GM12878 (cell line): ENCODE measurements at regions not wholly inside any gene's neighbourhood (a gene's known extent, or its start where the extent isn't known, plus 50 kb on each side); places are given as distances from the start of the nearest gene placed in this dataset.

ENCODE experiments used
- HCFC1 ChIP-seq: fragments of 150-350 bp; IDR thresholded peaks from 2 replicates; pipeline ENCODE4 v1.6.1; 2014; ENCODE audit warnings: low read length
- KLF5 ChIP-seq: fragments of 450-650 bp; IDR thresholded peaks from 2 replicates; pipeline ENCODE4 v1.6.1; 2014; ENCODE audit warnings: mild to moderate bottlenecking; ENCODE audit not compliant: partially characterized antibody
- NBN ChIP-seq: fragments of 450-650 bp; IDR thresholded peaks from 2 replicates; pipeline ENCODE4 v1.6.1; 2016
- TAF1 ChIP-seq: IDR thresholded peaks from 2 replicates; pipeline ENCODE4 v1.6.1; 2011; ENCODE audit warnings: mild to moderate bottlenecking, low read depth, low read length, borderline replicate concordance
- ZZZ3 ChIP-seq: IDR thresholded peaks from 2 replicates; pipeline ENCODE4 v1.6.1; 2011; ENCODE audit warnings: low read depth; ENCODE audit not compliant: control insufficient read depth, insufficient read length
- TF ChIP-seq, protein P1 (sequence below): fragments of 450-650 bp; IDR thresholded peaks from 2 replicates; pipeline ENCODE4 v1.6.1; 2018; ENCODE audit warnings: borderline replicate concordance, mild to moderate bottlenecking; ENCODE audit not compliant: partially characterized antibody
- TF ChIP-seq, protein P2 (sequence below): fragments of 450-650 bp; IDR thresholded peaks from 2 replicates; pipeline ENCODE4 v1.6.1; 2017; ENCODE audit warnings: mild to moderate bottlenecking, moderate library complexity
- TF ChIP-seq, protein P3 (sequence below): IDR thresholded peaks from 2 replicates; pipeline ENCODE4 v1.6.1; 2012; ENCODE audit warnings: low read depth, low read length, improper control_type of control experiment
- TF ChIP-seq, protein P4 (sequence below): IDR thresholded peaks from 2 replicates; pipeline ENCODE4 v1.6.1; 2012; ENCODE audit warnings: low read depth, low read length, improper control_type of control experiment

DNA sequence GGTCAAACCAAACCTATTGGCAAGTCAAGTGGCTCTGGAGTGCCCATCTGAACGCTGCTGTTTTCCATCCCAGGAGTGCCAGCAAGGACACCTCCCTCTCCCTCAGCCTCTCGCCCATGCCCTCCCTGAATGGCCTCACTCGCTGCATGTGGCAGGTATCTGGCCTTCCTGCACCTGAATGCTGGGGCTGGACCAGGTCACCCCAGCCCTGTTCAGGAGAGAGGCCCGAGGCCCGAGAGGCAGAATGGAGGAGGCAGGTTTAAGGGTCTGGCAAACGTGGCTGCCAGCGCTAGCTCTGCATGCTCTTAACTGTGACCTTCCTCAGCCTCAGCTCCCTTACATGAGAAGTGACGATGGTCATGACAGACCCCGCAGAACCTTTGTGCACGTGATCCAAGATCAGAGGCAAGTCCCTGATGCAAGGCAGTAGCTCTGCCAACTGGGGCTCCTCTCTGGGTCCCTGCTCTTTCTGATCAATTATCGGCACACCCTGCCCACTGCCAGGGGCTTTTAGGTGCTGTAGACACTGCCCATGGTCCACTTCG, 295.7 kb upstream of the ZMIZ1 start (continued):
- TF ChIP-seq, protein P1, sequence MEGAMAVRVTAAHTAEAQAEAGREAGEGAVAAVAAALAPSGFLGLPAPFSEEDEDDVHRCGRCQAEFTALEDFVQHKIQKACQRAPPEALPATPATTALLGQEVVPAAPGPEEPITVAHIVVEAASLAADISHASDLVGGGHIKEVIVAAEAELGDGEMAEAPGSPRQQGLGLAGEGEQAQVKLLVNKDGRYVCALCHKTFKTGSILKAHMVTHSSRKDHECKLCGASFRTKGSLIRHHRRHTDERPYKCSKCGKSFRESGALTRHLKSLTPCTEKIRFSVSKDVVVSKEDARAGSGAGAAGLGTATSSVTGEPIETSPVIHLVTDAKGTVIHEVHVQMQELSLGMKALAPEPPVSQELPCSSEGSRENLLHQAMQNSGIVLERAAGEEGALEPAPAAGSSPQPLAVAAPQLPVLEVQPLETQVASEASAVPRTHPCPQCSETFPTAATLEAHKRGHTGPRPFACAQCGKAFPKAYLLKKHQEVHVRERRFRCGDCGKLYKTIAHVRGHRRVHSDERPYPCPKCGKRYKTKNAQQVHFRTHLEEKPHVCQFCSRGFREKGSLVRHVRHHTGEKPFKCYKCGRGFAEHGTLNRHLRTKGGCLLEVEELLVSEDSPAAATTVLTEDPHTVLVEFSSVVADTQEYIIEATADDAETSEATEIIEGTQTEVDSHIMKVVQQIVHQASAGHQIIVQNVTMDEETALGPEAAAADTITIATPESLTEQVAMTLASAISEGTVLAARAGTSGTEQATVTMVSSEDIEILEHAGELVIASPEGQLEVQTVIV, result no peak
- TF ChIP-seq, protein P2, sequence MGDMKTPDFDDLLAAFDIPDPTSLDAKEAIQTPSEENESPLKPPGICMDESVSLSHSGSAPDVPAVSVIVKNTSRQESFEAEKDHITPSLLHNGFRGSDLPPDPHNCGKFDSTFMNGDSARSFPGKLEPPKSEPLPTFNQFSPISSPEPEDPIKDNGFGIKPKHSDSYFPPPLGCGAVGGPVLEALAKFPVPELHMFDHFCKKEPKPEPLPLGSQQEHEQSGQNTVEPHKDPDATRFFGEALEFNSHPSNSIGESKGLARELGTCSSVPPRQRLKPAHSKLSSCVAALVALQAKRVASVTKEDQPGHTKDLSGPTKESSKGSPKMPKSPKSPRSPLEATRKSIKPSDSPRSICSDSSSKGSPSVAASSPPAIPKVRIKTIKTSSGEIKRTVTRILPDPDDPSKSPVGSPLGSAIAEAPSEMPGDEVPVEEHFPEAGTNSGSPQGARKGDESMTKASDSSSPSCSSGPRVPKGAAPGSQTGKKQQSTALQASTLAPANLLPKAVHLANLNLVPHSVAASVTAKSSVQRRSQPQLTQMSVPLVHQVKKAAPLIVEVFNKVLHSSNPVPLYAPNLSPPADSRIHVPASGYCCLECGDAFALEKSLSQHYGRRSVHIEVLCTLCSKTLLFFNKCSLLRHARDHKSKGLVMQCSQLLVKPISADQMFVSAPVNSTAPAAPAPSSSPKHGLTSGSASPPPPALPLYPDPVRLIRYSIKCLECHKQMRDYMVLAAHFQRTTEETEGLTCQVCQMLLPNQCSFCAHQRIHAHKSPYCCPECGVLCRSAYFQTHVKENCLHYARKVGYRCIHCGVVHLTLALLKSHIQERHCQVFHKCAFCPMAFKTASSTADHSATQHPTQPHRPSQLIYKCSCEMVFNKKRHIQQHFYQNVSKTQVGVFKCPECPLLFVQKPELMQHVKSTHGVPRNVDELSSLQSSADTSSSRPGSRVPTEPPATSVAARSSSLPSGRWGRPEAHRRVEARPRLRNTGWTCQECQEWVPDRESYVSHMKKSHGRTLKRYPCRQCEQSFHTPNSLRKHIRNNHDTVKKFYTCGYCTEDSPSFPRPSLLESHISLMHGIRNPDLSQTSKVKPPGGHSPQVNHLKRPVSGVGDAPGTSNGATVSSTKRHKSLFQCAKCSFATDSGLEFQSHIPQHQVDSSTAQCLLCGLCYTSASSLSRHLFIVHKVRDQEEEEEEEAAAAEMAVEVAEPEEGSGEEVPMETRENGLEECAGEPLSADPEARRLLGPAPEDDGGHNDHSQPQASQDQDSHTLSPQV, result no peak
- TF ChIP-seq HCFC1, result no peak
- TF ChIP-seq, protein P3, sequence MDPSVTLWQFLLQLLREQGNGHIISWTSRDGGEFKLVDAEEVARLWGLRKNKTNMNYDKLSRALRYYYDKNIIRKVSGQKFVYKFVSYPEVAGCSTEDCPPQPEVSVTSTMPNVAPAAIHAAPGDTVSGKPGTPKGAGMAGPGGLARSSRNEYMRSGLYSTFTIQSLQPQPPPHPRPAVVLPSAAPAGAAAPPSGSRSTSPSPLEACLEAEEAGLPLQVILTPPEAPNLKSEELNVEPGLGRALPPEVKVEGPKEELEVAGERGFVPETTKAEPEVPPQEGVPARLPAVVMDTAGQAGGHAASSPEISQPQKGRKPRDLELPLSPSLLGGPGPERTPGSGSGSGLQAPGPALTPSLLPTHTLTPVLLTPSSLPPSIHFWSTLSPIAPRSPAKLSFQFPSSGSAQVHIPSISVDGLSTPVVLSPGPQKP, result no peak
- no peak for TF ChIP-seq ZZZ3
- TF ChIP-seq TAF1, result no peak
- no peak for TF ChIP-seq NBN
- TF ChIP-seq, protein P4, sequence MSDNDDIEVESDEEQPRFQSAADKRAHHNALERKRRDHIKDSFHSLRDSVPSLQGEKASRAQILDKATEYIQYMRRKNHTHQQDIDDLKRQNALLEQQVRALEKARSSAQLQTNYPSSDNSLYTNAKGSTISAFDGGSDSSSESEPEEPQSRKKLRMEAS, result no peak
- TF ChIP-seq KLF5, result no peak
